ENCODE measurements at regions not wholly inside any gene's neighbourhood (a gene's known extent, or its start where the extent isn't known, plus 50 kb on each side); places are given as distances from the start of the nearest gene placed in this dataset.
"Not testable (repeated sequence)": the region's sequence is repeated elsewhere in the genome, so short reads cannot be mapped to it uniquely, and the experiment has no call there.

DNA sequence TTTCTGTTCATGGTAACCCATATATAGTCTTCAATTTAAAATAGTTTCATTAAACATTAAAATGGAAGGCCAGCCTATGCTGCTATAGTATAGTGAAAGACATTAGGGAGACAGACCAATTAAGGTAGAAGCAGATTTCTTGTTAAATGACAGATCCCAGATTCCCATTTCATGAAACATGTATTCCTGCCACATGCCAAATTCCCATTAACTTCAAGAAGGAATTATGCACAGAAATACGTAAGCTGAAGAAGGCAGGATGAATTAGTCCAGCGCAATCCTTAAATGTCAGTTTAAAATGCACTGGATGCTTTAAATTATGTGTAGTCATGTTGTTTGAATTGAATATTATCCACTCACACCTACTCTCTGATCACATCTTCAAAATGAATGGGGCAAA, 424.9 kb downstream of the SH2D1A start:
- H3K4me2 ChIP-seq: no peak overlapping the region
- FAIRE-seq (peak; percentile 78), DNase-seq (ENCODE audit: low read depth in 1 of 2, low spot score in 1 of 2) (no peak), ATAC-seq (no peak)
- H3K9me3 ChIP-seq: no peaks in the 10 kb centered on the region
- no peak overlapping the region for H3K27ac ChIP-seq
- no peak for TF ChIP-seq MAZ (IDR thresholded peaks at IDR 0.05; ENCODE audit: borderline replicate concordance, low read depth, low read length)
- no peak for TF ChIP-seq EHMT2 (IDR thresholded peaks at IDR 0.05; ENCODE audit: low read depth)
- TF ChIP-seq CEBPB (IDR thresholded peaks at IDR 0.05): no peak
- TF ChIP-seq, protein P1, sequence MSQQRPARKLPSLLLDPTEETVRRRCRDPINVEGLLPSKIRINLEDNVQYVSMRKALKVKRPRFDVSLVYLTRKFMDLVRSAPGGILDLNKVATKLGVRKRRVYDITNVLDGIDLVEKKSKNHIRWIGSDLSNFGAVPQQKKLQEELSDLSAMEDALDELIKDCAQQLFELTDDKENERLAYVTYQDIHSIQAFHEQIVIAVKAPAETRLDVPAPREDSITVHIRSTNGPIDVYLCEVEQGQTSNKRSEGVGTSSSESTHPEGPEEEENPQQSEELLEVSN (IDR thresholded peaks at IDR 0.05; ENCODE audit: borderline replicate concordance, low read depth): no peak
- TF ChIP-seq KDM1A (IDR thresholded peaks at IDR 0.05; ENCODE audit: low read depth): no peak
- no peak for TF ChIP-seq GATA3 (IDR thresholded peaks at IDR 0.05; ENCODE audit: borderline replicate concordance)
- H3K4me1 ChIP-seq: no peaks in the 10 kb centered on the region
- no peak overlapping the region for H3K4me3 ChIP-seq
- WGBS (ENCODE audit: missing lambda C conversion rate): 62% methylated on average over 2 of the region's 2 CpGs
- ChIA-PET CTCF (no interaction called here), POLR2A (no interaction called here)

DNA sequence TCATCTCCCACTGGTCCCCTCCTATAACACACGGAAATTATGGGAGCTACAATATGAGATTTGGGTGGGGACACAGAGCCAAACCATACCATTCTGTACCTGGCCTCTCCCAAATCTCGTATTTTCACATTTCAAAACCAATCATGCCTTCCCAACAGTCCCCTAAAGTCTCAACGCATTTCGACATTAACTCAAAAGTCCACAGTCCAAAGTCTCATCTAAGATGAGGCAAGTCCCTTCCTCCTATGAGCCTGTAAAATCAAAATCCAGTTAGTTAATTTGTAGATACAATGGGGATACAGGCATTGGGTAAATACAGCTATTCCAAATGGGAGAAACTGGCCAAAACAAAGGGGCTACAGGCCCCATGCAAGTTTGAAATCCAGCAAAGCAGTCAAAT, 441.9 kb downstream of the SH2D1A start:
- FAIRE-seq; H3K4me1 ChIP-seq; POLR2A ChIA-PET; DNase-seq (ENCODE audit: low read depth in 1 of 2, low spot score in 1 of 2); H3K9me3 ChIP-seq; H3K4me3 ChIP-seq; ATAC-seq; CTCF ChIA-PET; H3K27ac ChIP-seq; H3K4me2 ChIP-seq: not testable (repeated sequence)
- WGBS (ENCODE audit: missing lambda C conversion rate): 0% methylated on average over 4 of the region's 4 CpGs

GRCh38 chrX:124789874-124790273, 443.5 kb downstream of the SH2D1A start:
- ATAC-seq; POLR2A ChIA-PET; H3K4me1 ChIP-seq; FAIRE-seq; H3K27ac ChIP-seq; DNase-seq (ENCODE audit: low read depth in 1 of 2, low spot score in 1 of 2); CTCF ChIA-PET; H3K4me3 ChIP-seq; H3K9me3 ChIP-seq; H3K4me2 ChIP-seq: not testable (repeated sequence)
- WGBS (ENCODE audit: missing lambda C conversion rate): 0% methylated on average over 1 of the region's 1 CpG

- CTCF ChIA-PET: no interaction called here
- no peaks in the 10 kb centered on the region for H3K4me1 ChIP-seq
- no peak for DNase-seq (ENCODE audit: low read depth in 1 of 2, low spot score in 1 of 2)
- WGBS (ENCODE audit: missing lambda C conversion rate): under 1% methylated on average over 4 of the region's 4 CpGs
- ATAC-seq: no peak
- POLR2A ChIA-PET: no interaction called here
- TF ChIP-seq EP300 (IDR thresholded peaks at IDR 0.05) (no peak), POLR2AphosphoS2 (conservative IDR thresholded peaks at IDR 0.05; ENCODE audit: low read length) (no peak), RNF2 (IDR thresholded peaks at IDR 0.05; ENCODE audit: borderline replicate concordance, low read depth) (no peak), RARB (CRISPR knock-in tag; IDR thresholded peaks at IDR 0.05) (no peak), RCOR1 (IDR thresholded peaks at IDR 0.05; ENCODE audit: low read depth, low read length) (no peak), CTCF (IDR thresholded peaks at IDR 0.05) (no peak), HOXA7 (CRISPR knock-in tag; IDR thresholded peaks at IDR 0.05) (no peak), SMC3 (IDR thresholded peaks at IDR 0.05) (no peak), POLR2A (IDR thresholded peaks at IDR 0.05; ENCODE audit: low read length) (no peak), NFE2L2 (conservative IDR thresholded peaks at IDR 0.05; ENCODE audit: low read length) (no peak), KDM1A (IDR thresholded peaks at IDR 0.05; ENCODE audit: low read depth) (no peak), TP53 (CRISPR knock-in tag; IDR thresholded peaks at IDR 0.05) (no peak)
- TF ChIP-seq, protein P2, sequence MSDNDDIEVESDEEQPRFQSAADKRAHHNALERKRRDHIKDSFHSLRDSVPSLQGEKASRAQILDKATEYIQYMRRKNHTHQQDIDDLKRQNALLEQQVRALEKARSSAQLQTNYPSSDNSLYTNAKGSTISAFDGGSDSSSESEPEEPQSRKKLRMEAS (IDR thresholded peaks at IDR 0.05): no peak
- no peak overlapping the region for H3K4me2 ChIP-seq
- H3K27ac ChIP-seq: no peak overlapping the region
- FAIRE-seq: peak; percentile 54
- no peak overlapping the region for H3K4me3 ChIP-seq
- H3K9me3 ChIP-seq: no peaks in the 10 kb centered on the region
Measured at GRCh38 chrX:124791492-124792095, 445.2 kb downstream of the SH2D1A start.

All from A549 (cell line).